ENCODE measurements at regions not wholly inside any gene's neighbourhood (a gene's known extent, or its start where the extent isn't known, plus 50 kb on each side); places are given as distances from the start of the nearest gene placed in this dataset.

DNA sequence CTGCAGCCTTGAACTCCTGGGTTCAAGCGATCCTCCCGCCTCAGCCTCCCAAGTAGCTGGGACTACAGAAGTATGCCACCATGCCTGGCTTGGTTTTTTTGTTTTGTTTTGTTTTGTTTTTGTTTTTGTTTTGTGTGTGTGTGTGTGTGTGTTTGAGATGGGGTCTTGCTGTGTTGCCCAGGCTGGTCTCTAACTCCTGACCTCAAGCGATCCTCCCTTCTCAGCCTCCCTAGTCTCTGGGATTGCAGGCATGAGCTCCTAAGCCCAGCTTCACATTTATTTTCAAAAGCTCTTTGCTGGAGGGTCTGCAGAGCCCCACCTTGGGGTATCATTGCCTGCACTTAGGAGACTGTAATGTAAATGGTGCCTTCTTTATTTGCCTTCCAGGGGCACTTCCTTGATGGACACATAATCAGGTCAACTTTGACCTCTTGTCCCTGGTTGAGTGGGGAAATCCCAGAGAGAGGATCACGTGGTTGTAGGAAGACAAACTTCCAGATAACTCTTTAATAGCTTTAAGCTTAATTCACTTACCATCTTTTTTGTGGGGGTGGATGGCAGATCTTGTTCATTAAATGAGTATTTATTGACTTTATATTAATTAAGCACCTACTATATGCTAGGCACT, 72.9 kb upstream of the NPAS1 start:
- Histone ChIP-seq H2AFZ (ENCODE audit: control insufficient read depth, low read length) (no peak overlapping the region), H3K27me3 (ENCODE audit: control insufficient read depth, extremely low read depth, insufficient read depth, low read length) (no peaks in the 10 kb centered on the region), H3K79me2 (ENCODE audit: control insufficient read depth, insufficient read depth, low read length) (peaks cover 26% of the 10 kb centered on the region), H3K36me3 (ENCODE audit: control insufficient read depth in 2 of 2, extremely low read depth in 1 of 2, insufficient read depth in 2 of 2, low read length in 2 of 2) (peaks cover 5 to 17% of the 10 kb centered on the region in 2 experiments), H3K9ac (ENCODE audit: control insufficient read depth, extremely low read depth, insufficient read depth, low read length) (no peak overlapping the region), H3K4me1 (ENCODE audit: control insufficient read depth, extremely low read depth, insufficient read depth, low read length) (peaks cover 21% of the 10 kb centered on the region), H4K20me1 (ENCODE audit: control insufficient read depth, extremely low read depth, insufficient read depth, low read length) (peaks cover 9% of the 10 kb centered on the region), H3K27ac (ENCODE audit: control insufficient read depth, insufficient read depth, low read length) (no peak overlapping the region), H3K4me2 (ENCODE audit: control insufficient read depth, extremely low read depth, insufficient read depth, low read depth, low read length) (no peak overlapping the region), H3K9me1 (ENCODE audit: control insufficient read depth, extremely low read depth, insufficient read depth, low read length) (peaks cover 3% of the 10 kb centered on the region), H3K4me3 (ENCODE audit: control insufficient read depth in 2 of 3, extremely low read depth in 1 of 3, insufficient read depth in 2 of 3, low read depth in 1 of 3, low read length in 3 of 3) (no peak overlapping the region), H3K9me3 (ENCODE audit: control insufficient read depth, low read depth, low read length) (no peaks in the 10 kb centered on the region)
- no peak for DNase-seq (ENCODE audit: low read depth, low spot score)
- TF ChIP-seq, protein P1, sequence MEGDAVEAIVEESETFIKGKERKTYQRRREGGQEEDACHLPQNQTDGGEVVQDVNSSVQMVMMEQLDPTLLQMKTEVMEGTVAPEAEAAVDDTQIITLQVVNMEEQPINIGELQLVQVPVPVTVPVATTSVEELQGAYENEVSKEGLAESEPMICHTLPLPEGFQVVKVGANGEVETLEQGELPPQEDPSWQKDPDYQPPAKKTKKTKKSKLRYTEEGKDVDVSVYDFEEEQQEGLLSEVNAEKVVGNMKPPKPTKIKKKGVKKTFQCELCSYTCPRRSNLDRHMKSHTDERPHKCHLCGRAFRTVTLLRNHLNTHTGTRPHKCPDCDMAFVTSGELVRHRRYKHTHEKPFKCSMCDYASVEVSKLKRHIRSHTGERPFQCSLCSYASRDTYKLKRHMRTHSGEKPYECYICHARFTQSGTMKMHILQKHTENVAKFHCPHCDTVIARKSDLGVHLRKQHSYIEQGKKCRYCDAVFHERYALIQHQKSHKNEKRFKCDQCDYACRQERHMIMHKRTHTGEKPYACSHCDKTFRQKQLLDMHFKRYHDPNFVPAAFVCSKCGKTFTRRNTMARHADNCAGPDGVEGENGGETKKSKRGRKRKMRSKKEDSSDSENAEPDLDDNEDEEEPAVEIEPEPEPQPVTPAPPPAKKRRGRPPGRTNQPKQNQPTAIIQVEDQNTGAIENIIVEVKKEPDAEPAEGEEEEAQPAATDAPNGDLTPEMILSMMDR (optimal IDR thresholded peaks at IDR 0.05 in 1 of 3, IDR thresholded peaks at IDR 0.05 in 1 of 3, conservative IDR thresholded peaks at IDR 0.05 in 1 of 3; ENCODE audit: extremely low read depth in 1 of 3, insufficient read depth in 2 of 3, low read length in 3 of 3), result no peak
- TF ChIP-seq EZH2 (IDR thresholded peaks at IDR 0.05; ENCODE audit: low read length), result no peak
- no peak for FAIRE-seq
- dilution Hi-C loops (cut with MboI; ENCODE audit: extremely low pct_ligation_motif_present, low sequenced_read_pairs), result no loop called here

GRCh38 chr19:46947866-46948265, 71.8 kb upstream of the NPAS1 start:
- no peak for DNase-seq (ENCODE audit: low read depth, low spot score)
- dilution Hi-C loops (cut with MboI; ENCODE audit: extremely low pct_ligation_motif_present, low sequenced_read_pairs), result no loop called here
- no peaks in the 10 kb centered on the region for H3K27me3 ChIP-seq (ENCODE audit: control insufficient read depth, extremely low read depth, insufficient read depth, low read length)
- no peak overlapping the region for H3K27ac ChIP-seq (ENCODE audit: control insufficient read depth, insufficient read depth, low read length)
- no peak for FAIRE-seq
- no peak overlapping the region for H3K4me2 ChIP-seq (ENCODE audit: control insufficient read depth, extremely low read depth, insufficient read depth, low read depth, low read length)
- H3K79me2 ChIP-seq (ENCODE audit: control insufficient read depth, insufficient read depth, low read length), result peaks cover 32% of the 10 kb centered on the region
- no peak overlapping the region for H3K4me3 ChIP-seq (ENCODE audit: control insufficient read depth in 2 of 3, extremely low read depth in 1 of 3, insufficient read depth in 2 of 3, low read depth in 1 of 3, low read length in 3 of 3)
- peaks cover 5 to 17% of the 10 kb centered on the region in 2 experiments for H3K36me3 ChIP-seq (ENCODE audit: control insufficient read depth in 2 of 2, extremely low read depth in 1 of 2, insufficient read depth in 2 of 2, low read length in 2 of 2)
- H3K4me1 ChIP-seq (ENCODE audit: control insufficient read depth, extremely low read depth, insufficient read depth, low read length), result peaks cover 25% of the 10 kb centered on the region
- H3K9me1 ChIP-seq (ENCODE audit: control insufficient read depth, extremely low read depth, insufficient read depth, low read length), result peaks cover 3% of the 10 kb centered on the region
- H3K9ac ChIP-seq (ENCODE audit: control insufficient read depth, extremely low read depth, insufficient read depth, low read length), result no peak overlapping the region
- peaks cover 9% of the 10 kb centered on the region for H4K20me1 ChIP-seq (ENCODE audit: control insufficient read depth, extremely low read depth, insufficient read depth, low read length)
- no peak for TF ChIP-seq EZH2 (IDR thresholded peaks at IDR 0.05; ENCODE audit: low read length)
- TF ChIP-seq, protein P1 (optimal IDR thresholded peaks at IDR 0.05 in 1 of 3, IDR thresholded peaks at IDR 0.05 in 1 of 3, conservative IDR thresholded peaks at IDR 0.05 in 1 of 3; ENCODE audit: extremely low read depth in 1 of 3, insufficient read depth in 2 of 3, low read length in 3 of 3), result no peak
- no peak overlapping the region for H2AFZ ChIP-seq (ENCODE audit: control insufficient read depth, low read length)
- H3K9me3 ChIP-seq (ENCODE audit: control insufficient read depth, low read depth, low read length), result no peaks in the 10 kb centered on the region

Data from keratinocyte (primary cell).